Loucy (cell line): ENCODE measurements at regions not wholly inside any gene's neighbourhood (a gene's known extent, or its start where the extent isn't known, plus 50 kb on each side); places are given as distances from the start of the nearest gene placed in this dataset.

ENCODE experiments used
- H2AFZ ChIP-seq: fragments of 200-600 bp; sonication (generic); 2 replicates; pipeline ENCODE4 v1.6.0; 2016; ENCODE audit warnings: antibody characterized with exemption, mild to moderate bottlenecking, low read length, moderate library complexity
- H3F3A ChIP-seq: fragments of 200-600 bp; 2 replicates; pipeline ENCODE4 v1.6.0; 2016; ENCODE audit warnings: antibody characterized with exemption, low read depth, mild to moderate bottlenecking
- H3K27me3 ChIP-seq: fragments of 200-600 bp; sonication (generic); 2 replicates; pipeline ENCODE4 v1.6.1; 2014; ENCODE audit warnings: low read length, mild to moderate bottlenecking; ENCODE audit not compliant: insufficient read depth, poor library complexity, severe bottlenecking
- H3K36me3 ChIP-seq: fragments of 200-600 bp; sonication (generic); 2 replicates; pipeline ENCODE4 v1.6.1; 2016; ENCODE audit warnings: low read length; ENCODE audit not compliant: insufficient read depth
- H3K4me1 ChIP-seq: fragments of 200-600 bp; sonication (generic); 2 replicates; pipeline ENCODE4 v1.5.1; 2014; ENCODE audit warnings: low read length, mild to moderate bottlenecking; ENCODE audit not compliant: insufficient read depth, poor library complexity, severe bottlenecking
- H3K4me2 ChIP-seq: fragments of 200-600 bp; sonication (generic); 2 replicates; pipeline ENCODE4 v1.6.0; 2014; ENCODE audit warnings: antibody characterized with exemption, low read length, low read depth, mild to moderate bottlenecking; ENCODE audit not compliant: poor library complexity, severe bottlenecking
- H3K4me3 ChIP-seq: fragments of 200-600 bp; sonication (generic); 2 replicates; pipeline ENCODE4 v1.5.1; 2014; ENCODE audit warnings: low read length, mild to moderate bottlenecking, mixed read lengths; ENCODE audit not compliant: poor library complexity, severe bottlenecking
- H3K79me2 ChIP-seq: fragments of 200-600 bp; sonication (generic); 2 replicates; pipeline ENCODE4 v1.6.1; 2014; ENCODE audit warnings: low read length; ENCODE audit not compliant: insufficient read depth
- H3K9ac ChIP-seq: fragments of 200-600 bp; sonication (generic); 2 replicates; pipeline ENCODE4 v1.6.0; 2014; ENCODE audit warnings: mild to moderate bottlenecking, low read depth, low read length, moderate library complexity; ENCODE audit not compliant: poor library complexity, severe bottlenecking
- H3K9me2 ChIP-seq: fragments of 200-600 bp; sonication (generic); replicated peaks from 2 replicates; pipeline ENCODE4 v1.6.1; 2016; ENCODE audit warnings: low read depth, low read length, mixed read lengths
- H3K9me3 ChIP-seq: fragments of 200-600 bp; sonication (generic); 2 replicates; pipeline ENCODE4 v1.6.1; 2014; ENCODE audit warnings: mild to moderate bottlenecking, antibody characterized with exemption, low read length, low read depth; ENCODE audit not compliant: insufficient read depth
- H4K20me1 ChIP-seq: fragments of 200-600 bp; sonication (generic); 2 replicates; pipeline ENCODE4 v1.6.0; 2014; ENCODE audit warnings: antibody characterized with exemption, low read length, mild to moderate bottlenecking; ENCODE audit not compliant: insufficient read depth, poor library complexity, severe bottlenecking
- EZH2phosphoT487 ChIP-seq: fragments of 200-600 bp; IDR thresholded peaks from 2 replicates; pipeline ENCODE4 v1.6.1; 2018; ENCODE audit warnings: antibody characterized with exemption, mild to moderate bottlenecking, moderate library complexity, borderline replicate concordance
- TF ChIP-seq, protein P1 (sequence below): fragments of 200-600 bp; sonication (generic); conservative IDR thresholded peaks from 2 replicates; pipeline ENCODE4 v1.5.1; 2014; ENCODE audit warnings: mild to moderate bottlenecking, antibody characterized with exemption, low read length

DNA sequence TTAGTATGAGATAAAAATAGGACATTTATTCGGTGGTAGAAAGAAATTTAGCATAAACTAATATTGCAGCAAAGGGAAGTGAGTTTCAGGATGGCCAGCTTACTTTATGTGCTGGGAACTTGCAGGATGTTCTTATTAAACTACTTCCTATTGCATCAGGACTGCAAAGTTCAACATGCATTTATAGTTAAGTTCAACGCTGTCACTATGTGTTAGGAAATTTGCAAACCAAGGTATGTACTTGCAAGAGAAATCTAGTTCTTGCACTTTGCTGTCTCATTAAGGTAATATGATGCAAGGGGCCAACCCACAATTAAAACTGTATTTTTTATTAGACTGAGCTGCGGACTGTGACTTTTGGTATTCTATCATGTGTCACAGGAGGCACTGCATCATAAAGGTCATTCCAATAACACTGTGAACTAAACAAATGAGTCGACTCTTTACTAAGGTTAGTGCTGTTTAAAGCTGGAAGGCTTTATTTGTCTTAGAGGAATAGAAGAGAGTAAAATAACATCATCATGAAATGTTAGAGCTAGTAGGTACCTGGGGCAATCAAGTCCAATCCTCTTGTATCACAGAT, 1525.7 kb upstream of the TENM3 start:
- Histone ChIP-seq H3K27me3 (no peaks in the 10 kb centered on the region), H3F3A (no peaks in the 10 kb centered on the region), H2AFZ (no peak overlapping the region), H3K79me2 (no peaks in the 10 kb centered on the region), H3K9ac (no peak overlapping the region), H3K4me1 (no peaks in the 10 kb centered on the region), H3K9me3 (no peaks in the 10 kb centered on the region), H4K20me1 (no peaks in the 10 kb centered on the region), H3K4me2 (no peak overlapping the region), H3K9me2 (no peaks in the 10 kb centered on the region), H3K4me3 (no peak overlapping the region), H3K36me3 (no peaks in the 10 kb centered on the region)
- TF ChIP-seq EZH2phosphoT487: no peak
- TF ChIP-seq, protein P1, sequence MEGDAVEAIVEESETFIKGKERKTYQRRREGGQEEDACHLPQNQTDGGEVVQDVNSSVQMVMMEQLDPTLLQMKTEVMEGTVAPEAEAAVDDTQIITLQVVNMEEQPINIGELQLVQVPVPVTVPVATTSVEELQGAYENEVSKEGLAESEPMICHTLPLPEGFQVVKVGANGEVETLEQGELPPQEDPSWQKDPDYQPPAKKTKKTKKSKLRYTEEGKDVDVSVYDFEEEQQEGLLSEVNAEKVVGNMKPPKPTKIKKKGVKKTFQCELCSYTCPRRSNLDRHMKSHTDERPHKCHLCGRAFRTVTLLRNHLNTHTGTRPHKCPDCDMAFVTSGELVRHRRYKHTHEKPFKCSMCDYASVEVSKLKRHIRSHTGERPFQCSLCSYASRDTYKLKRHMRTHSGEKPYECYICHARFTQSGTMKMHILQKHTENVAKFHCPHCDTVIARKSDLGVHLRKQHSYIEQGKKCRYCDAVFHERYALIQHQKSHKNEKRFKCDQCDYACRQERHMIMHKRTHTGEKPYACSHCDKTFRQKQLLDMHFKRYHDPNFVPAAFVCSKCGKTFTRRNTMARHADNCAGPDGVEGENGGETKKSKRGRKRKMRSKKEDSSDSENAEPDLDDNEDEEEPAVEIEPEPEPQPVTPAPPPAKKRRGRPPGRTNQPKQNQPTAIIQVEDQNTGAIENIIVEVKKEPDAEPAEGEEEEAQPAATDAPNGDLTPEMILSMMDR: no peak

DNA sequence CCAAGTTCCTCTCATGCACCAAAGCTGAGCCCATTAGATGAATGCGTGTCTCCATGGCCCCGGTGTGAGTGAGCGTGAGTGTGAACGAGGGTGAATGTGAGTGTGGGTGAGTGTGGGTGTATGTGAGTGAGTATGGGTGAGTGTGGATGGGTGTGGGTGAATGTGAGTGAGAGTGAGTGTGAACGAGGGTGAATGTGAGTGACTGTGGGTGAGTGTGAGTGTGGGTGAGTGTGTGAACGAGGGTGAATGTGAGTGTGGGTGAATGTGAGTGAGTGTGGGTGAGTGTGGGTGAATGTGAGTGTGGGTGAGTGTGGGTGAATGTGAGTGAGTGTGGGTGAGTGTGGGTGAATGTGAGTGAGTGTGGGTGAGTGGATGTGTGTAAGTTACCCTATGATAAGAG, 1521.8 kb upstream of the TENM3 start:
- no peaks in the 10 kb centered on the region for H3K4me1 ChIP-seq
- no peak for TF ChIP-seq EZH2phosphoT487
- TF ChIP-seq, protein P1: no peak
- H3K27me3 ChIP-seq: no peaks in the 10 kb centered on the region
- H3K4me3 ChIP-seq: no peak overlapping the region
- no peaks in the 10 kb centered on the region for H4K20me1 ChIP-seq
- no peak overlapping the region for H2AFZ ChIP-seq
- no peaks in the 10 kb centered on the region for H3F3A ChIP-seq
- no peaks in the 10 kb centered on the region for H3K36me3 ChIP-seq
- no peak overlapping the region for H3K9ac ChIP-seq
- no peak overlapping the region for H3K4me2 ChIP-seq
- no peaks in the 10 kb centered on the region for H3K79me2 ChIP-seq
- H3K9me2 ChIP-seq: no peaks in the 10 kb centered on the region
- H3K9me3 ChIP-seq: no peaks in the 10 kb centered on the region

DNA sequence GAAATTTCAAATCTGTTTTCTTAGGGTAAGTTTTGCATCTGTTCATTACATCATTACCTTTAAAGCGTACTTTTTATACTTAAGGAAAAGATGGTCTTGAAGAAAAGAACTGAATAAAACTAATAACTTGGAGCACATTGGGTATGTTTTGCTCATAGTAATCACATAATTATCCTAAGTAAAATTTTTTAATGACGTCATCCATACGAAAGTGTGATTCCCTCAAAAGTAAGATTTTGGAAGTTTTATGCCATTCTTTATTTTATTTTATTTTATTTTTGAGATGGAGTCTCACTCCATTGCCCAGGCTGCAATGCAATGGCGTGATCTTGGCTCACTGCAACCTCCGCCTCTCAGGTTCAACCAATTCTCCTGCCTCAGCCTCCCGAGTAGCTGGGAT, 1516.6 kb upstream of the TENM3 start:
- Histone ChIP-seq H3K79me2 (no peaks in the 10 kb centered on the region), H3K27me3 (no peaks in the 10 kb centered on the region), H3K4me3 (no peak overlapping the region), H3K9me3 (no peaks in the 10 kb centered on the region), H2AFZ (no peak overlapping the region), H3K9ac (no peak overlapping the region), H3K36me3 (no peaks in the 10 kb centered on the region), H3K4me2 (no peak overlapping the region), H3K4me1 (no peaks in the 10 kb centered on the region), H3F3A (no peaks in the 10 kb centered on the region), H3K9me2 (no peaks in the 10 kb centered on the region), H4K20me1 (no peaks in the 10 kb centered on the region)
- TF ChIP-seq, protein P1: no peak
- no peak for TF ChIP-seq EZH2phosphoT487
